ENCODE measurements at regions not wholly inside any gene's neighbourhood (a gene's known extent, or its start where the extent isn't known, plus 50 kb on each side); places are given as distances from the start of the nearest gene placed in this dataset.
"Not testable (repeated sequence)": the region's sequence is repeated elsewhere in the genome, so short reads cannot be mapped to it uniquely, and the experiment has no call there.

GRCh38 chr10:46810222-46810621 is 101.0 kb upstream of the PTPN20 start:
- DNase-seq = not testable (repeated sequence)

DNA sequence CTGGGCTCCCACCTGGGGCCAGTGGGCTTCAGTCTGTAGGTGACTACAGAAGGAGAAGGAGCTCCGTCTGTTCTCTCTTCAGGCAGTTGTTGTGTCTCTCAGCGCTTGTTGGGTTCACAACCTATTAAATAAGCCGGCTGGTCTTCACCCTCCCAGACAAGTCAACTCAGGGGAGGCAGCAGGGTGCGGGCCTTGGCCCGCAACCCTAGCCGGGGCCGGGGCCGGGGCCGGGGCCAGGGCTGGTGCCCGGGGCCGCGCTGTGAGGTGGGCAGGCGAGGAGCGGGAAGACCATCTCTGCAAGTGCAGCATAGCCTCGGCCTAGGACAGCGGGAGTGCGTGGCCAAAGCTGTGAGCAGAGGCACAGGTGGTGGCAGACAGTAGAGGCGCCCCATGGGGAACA is 95.1 kb upstream of the PTPN20 start:
- DNase-seq = not testable (repeated sequence)

- not testable (repeated sequence) for DNase-seq
These were observed 70.7 kb upstream of the PTPN20 start for GRCh38 chr10:46840393-46841050.

- not testable (repeated sequence) for DNase-seq
These were observed 70.1 kb upstream of the PTPN20 start for GRCh38 chr10:46841051-46841593.

- DNase-seq = not testable (repeated sequence)
These were observed 66.0 kb upstream of the PTPN20 start for GRCh38 chr10:46845194-46845593.

DNA sequence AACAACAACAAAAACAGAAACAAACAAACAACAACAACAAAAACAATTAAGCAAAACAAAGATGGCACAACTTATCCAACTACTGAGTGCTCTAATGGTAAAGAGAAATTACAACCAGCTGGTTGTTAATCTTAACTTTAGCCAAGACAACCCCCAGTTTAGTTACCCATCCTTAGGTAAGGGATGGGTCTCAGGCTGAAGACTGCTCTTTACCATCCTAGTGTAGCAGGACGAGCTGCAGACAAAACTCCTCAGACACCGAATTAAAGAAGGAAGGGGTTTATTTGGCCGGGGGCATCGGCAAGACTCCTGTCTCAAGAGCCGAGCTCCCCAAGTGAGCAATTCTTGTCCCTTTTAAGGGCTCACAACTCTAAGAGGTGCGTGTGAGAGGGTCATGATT is 65.6 kb upstream of the PTPN20 start:
- not testable (repeated sequence) for DNase-seq

GRCh38 chr10:46860753-46861152 is 50.5 kb upstream of the PTPN20 start:
- not testable (repeated sequence) for DNase-seq
